OCI-LY7 (cell line): ENCODE measurements at regions not wholly inside any gene's neighbourhood (a gene's known extent, or its start where the extent isn't known, plus 50 kb on each side); places are given as distances from the start of the nearest gene placed in this dataset.

Source experiments
- EZH2phosphoT487 ChIP-seq: fragments of 200-600 bp; sonication (generic); IDR thresholded peaks from 2 replicates; pipeline ENCODE4 v1.6.1; 2018; ENCODE audit warnings: low read depth, borderline replicate concordance, mild to moderate bottlenecking, mixed run types, antibody characterized with exemption, low read length, moderate library complexity, mixed read lengths
- TF ChIP-seq, protein P1 (sequence below): fragments of 200-600 bp; sonication (generic); conservative IDR thresholded peaks from 2 replicates; pipeline ENCODE4 v1.5.1; 2014; ENCODE audit warnings: mild to moderate bottlenecking, antibody characterized with exemption, low read length, moderate library complexity, mixed read lengths

DNA sequence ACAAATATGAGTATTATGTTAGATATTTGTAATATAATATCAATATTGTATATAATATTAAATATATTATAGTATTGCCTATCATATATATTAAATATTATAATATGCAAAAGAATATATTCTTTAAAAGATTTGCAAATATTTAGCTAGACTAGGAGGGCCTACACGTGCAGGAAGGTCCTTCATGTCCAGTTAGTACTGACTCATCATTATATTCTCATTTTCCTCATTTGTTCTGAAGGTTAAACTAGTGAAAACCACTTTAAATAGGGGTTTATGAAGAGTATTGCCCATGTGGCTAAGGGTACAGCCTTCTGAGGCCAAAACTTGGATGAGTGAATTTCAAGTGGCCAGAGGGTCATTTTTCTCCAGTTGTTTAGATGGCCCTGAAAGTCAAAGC, 293.0 kb upstream of the VRK2 start:
- TF ChIP-seq, protein P1, sequence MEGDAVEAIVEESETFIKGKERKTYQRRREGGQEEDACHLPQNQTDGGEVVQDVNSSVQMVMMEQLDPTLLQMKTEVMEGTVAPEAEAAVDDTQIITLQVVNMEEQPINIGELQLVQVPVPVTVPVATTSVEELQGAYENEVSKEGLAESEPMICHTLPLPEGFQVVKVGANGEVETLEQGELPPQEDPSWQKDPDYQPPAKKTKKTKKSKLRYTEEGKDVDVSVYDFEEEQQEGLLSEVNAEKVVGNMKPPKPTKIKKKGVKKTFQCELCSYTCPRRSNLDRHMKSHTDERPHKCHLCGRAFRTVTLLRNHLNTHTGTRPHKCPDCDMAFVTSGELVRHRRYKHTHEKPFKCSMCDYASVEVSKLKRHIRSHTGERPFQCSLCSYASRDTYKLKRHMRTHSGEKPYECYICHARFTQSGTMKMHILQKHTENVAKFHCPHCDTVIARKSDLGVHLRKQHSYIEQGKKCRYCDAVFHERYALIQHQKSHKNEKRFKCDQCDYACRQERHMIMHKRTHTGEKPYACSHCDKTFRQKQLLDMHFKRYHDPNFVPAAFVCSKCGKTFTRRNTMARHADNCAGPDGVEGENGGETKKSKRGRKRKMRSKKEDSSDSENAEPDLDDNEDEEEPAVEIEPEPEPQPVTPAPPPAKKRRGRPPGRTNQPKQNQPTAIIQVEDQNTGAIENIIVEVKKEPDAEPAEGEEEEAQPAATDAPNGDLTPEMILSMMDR, result no peak
- no peak for TF ChIP-seq EZH2phosphoT487
